Eye (tissue), 1 donor: ENCODE measurements at regions not wholly inside any gene's neighbourhood (a gene's known extent, or its start where the extent isn't known, plus 50 kb on each side); places are given as distances from the start of the nearest gene placed in this dataset.

ENCODE experiments used
- DNase-seq: peaks from one replicate; pipeline ENCODE4 v3.0.0-alpha.2; 2015

DNA sequence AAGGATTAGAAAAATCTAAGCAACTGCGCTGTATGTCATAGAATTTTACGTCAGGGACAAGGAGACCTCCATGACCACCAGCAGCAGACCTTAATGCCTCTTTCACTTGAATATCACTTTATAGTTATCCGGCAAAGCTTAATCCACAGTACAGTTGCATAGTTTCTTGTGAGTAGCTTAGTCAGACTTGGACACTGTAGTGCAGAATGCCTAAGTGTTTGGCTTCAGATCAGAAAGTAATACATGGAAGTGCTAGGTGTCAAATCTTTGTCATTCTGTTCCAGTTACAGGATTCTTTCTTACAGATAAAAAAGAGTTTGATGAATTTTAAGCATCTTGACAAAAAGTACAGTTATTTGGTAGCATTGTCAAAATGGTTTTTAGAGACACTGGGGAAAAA lies 239.9 kb upstream of the PAPPA start:
- DNase-seq = peak; percentile 3

DNA sequence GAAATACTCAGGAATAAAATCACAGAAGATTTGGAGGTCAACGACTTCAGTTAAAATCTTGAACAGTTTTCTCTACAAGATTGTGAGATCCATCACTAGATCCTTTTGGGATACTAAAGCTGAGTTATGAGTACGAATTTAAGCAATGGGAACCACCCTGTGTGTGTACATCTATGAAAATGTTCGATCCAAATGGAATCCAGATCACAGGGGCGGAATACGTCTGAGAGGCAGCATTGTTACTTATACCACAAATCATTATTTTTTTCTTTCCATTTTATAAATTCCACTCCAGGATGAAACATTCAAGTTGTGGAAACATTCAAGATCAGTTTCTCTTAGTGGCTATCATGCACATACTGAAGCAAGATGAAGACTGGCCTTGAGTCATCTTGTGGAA lies 239.3 kb upstream of the PAPPA start:
- no peak for DNase-seq

DNA sequence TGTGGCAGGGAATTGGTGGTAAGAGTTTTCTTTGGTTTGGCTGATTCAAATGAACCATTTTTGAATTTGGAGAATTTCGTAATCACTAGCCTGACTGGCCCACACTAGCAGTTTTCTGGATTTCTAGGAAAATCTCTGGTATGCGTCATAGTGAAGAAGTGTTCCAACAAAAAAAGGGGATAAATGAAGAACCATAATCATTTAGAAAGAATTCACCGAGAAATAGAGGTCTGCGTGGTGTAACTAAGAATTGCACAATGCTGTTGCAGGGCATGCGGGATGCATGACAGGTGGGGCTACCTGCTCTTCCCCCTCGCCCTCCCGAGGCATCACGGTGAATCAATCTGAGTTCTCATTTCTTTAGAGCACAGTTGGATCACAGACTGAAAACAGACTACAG lies 232.3 kb upstream of the PAPPA start:
- DNase-seq = no peak

DNA sequence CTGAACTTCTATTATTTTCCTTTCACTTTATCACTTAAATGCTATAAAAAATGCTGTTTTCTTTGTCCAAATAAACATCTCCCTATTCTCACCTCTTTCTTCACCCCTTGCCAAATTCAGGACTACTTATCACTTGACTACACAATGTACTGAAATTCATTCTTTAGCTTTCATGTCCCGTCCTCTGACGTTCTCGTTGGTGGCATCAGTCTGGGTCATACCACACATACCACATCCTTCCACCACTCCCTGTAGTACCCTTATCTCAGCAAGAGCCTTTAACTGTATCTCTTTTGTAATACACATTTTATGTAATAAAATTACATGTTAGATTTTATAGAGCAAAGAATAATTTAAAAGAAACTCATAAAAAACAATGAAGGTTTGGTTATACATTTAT lies 231.1 kb upstream of the PAPPA start:
- no peak for DNase-seq

DNA sequence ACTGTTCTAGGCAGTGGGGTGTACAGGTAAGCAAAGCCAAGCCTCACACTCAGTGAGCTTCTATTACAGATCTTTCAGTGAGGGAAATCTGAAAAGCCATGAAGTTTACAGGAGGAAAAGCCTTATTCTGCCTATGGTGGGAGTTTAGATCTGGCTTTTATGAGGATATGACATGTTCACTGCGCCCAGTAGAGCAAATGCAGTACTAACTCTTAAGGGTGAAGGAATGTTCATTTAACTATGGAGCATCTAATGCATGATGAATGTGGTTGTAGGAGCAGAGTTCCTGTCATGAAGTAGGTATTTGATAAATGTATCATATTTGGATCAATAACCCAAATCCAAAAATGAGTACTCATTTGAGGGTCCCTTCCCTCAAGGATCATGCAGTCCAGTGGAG lies 230.2 kb upstream of the PAPPA start:
- no peak for DNase-seq

DNA sequence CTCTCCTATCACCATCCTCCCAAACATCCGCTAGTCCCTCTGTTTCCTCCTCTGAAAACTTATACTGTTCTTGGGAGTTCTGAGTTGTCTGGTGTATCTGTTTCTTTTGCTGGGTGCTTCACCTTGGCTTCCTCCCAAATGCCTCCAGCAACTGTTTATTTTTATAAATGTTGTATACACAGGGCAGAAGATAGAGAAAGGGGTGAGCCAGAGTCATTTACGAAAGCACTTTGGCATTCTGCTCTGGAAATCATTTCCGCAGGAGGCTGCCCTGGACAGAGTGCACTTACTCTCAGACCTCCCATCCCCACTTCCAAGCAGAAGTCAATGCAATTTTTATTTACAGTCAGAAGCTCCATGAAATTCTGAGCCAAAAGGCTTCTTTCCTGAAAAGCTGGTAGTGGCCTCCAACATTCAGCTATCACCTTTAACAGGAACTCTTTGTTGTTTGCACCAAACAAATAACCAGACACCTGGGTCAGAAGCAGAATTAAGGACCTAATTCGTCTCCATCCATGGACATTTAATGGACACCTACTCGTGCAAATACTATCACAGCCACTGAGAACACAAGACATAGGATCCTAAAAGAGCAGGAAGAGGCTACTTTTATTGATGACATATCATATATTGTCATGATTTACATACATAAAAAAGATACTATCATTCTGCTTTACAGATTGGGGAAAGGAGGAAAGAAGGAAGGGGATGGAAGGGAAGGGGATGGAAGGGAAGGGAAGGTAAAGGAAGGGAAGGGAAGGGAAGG lies 229.5 kb upstream of the PAPPA start:
- peak; percentile 6 for DNase-seq

DNA sequence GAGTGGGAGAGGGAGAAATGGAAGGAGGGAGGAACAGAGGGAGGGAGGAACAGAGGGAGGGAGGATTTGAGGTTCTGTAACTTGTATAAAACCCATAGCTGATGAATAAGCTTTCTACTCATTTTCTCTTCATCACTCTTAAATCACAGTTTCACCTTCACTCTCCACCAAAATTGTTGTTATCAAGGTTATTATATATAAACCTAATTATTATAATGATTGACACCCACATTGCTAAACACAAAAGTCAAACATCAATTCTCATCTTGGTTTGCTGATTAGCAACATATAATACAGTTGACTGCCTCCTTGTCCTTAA lies 229.0 kb upstream of the PAPPA start:
- no peak for DNase-seq

DNA sequence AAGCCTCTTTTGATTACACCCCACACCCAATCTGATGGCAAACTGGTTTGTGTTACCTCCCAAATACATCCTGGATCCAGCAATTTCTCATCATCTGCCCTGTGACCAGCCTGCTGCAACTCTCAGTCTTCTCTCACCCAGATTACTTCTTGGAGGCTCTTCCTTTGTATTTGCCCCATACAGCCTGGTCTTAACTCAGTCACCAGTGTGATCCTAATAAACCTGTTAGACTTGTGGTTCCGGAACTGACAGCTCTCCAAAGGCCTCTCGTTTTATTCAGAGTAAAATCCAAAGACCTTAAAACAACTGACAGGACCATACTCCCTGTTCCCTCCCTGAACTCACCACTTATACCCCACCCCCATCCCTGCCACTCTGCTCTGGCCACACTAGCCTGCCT lies 228.2 kb upstream of the PAPPA start:
- DNase-seq = no peak

DNA sequence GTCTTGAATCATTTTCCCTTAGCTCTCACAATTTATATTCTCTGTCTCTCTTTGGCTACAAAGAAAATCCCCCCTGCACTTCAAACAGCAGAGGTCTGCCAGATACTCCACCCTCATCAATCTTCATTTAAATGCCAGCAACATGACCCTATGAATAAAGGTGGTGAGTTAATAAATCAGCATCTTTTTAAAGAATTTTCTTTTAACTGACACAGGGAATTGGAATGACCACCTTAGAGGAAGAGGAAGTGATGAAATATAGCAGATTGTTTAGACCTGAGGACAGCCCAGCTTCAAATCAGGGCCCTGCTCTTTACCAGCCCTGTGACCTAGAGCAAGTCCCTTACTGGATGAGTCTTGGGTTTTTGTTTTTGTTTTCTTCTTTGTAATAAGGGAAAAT lies 223.1 kb upstream of the PAPPA start:
- no peak for DNase-seq

DNA sequence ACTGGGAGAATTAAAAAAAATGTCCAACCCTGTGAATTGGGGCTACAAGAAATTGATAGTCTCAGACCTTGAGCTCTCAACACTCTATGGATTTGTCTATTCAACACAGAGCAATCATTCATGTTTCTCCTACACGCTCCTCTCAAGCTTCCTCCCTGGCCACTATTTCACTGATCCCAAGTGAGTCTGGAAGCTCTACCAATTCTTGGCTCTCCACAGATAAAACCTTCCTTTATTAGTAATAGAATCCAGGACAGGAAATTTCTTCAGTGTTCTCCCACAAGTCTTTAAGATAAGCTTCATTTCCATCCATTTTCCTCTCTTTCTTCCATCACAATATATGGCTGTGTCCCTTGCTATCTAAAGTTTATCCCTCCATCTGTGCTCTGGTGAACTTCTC lies 215.1 kb upstream of the PAPPA start:
- no peak for DNase-seq

DNA sequence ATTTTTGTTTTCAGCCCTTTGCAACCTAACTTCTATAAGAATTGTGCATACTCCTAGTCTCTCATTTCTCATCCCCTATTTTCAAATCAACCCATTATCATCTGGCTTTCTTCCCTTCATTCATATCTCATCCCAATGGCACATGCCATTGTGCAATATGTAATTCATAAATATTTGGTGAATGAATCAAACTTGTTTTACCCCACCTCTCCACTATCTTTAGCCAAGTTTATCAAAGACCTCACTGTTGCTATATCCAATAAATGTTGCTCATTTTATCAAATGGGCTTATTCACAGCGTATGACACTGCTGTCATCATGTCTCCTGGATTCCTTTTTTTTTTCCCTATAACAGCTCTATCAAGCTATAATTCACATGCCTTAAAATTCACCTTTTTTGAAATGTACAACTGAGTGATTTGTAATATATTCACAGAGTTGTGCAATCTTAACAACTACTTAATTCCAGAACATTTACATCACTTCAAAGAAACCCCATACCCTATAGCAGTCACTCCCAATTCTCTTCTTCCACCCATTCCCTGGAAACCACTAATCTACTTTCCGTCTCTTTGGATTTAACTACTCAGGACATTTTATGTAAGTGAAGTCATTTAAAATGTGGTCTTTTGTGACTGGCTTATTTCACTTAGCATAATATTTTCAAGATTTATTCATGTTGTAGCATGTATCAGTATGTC lies 214.4 kb upstream of the PAPPA start:
- DNase-seq = no peak

DNA sequence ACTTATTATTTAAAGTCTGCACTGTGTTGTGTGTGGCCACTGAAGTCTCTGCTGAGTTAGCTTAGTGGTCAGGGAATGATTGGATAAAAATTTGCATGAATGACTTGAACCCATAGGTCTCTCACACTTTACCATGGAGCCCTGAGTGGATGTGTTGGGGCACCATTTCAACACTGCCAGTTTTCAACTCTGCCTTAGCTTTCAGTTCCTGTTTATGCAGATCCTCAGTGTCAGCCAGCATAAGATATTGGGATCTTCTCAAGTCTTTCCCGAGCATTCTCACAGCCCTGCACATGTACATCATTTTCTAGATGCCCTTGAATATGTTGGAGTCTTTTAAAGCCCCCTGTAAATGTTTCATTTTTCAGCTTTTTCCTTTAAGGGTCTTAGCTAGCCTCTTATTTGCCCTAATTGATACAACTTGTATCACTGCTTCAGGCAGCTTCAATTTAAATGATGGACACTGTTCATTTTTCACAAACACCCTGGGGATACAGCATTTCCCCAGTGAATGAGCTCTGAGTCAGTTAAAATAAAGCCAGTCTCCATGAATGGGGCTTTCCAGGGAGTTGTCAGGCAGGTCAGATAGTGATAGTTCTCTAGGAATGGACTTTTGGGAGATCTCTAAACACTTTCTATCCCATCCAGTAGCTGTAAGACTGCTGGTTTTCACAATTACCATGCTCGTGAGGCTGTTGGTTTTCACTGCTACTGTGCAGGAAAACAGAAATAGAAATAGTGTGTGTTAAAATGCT lies 211.9 kb upstream of the PAPPA start:
- DNase-seq = peak; percentile 18

DNA sequence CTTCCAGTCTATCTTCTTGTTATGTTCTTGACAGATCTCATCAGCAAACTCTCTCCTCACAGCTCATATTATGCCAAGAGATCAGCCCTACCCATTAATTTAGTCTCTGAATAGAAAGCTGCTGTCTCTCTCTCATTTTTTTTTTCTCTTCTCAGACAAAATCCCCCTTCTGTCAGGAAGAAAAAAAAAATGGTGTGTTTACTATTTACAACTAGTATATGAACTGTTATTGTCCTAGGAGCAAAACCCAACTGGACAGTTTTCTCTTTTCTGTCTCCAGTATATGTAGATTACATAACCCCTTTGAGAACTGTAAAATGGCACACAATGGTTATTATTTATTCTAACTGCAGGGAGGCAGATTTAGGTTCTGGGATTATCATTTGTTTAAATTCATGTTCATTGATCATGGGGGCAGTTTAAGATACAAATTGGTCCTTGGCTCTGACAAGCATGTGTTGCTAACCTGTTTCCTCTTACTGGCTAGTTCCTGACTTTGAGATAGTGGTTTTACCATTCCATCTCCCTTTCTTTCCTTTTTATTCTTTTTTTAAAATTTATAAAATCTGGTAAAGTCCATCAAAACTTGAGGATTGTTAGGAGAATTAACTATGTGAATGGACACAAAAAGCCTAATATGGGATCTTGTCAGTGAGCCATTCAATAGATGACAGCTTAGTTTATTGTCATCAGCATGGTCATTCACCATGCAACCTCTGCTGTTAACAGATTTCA lies 210.0 kb upstream of the PAPPA start:
- DNase-seq = no peak

DNA sequence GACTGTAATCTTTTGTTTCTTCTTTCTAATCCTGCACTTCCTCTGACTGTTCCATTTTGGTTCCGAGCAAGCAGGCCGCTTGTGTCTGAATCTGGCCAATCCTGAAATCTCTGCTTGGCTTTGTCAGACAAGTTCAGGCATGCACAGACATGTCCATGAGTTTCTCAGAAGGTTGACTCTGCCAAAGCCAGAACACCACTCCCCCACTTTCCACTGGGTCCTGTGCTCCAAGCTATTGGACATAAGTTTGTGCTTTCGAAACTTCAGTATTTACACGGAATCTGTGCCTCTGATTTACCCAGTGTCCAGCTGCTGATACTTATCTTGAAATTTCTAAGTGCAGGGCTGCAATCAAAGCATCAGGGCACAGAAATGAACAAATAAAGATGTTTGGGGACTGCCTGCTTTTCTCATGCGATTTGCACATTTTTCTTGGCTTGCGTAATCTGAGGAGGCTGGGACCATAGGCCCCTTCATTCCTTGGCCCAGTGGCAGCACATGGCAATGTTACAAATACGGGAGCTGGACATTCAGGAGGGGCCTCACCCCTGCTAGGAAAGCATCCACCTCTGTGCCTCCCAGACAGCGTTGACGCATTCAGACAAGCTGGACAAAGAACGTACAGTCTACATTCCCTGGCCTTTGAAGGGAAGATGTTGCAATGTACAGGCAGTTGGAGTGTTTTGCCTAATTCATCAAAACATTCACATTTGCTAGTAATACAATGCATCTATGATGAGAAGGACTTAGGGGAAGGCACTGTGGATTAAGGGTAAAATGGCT lies 209.2 kb upstream of the PAPPA start:
- DNase-seq = peak; percentile 64

DNA sequence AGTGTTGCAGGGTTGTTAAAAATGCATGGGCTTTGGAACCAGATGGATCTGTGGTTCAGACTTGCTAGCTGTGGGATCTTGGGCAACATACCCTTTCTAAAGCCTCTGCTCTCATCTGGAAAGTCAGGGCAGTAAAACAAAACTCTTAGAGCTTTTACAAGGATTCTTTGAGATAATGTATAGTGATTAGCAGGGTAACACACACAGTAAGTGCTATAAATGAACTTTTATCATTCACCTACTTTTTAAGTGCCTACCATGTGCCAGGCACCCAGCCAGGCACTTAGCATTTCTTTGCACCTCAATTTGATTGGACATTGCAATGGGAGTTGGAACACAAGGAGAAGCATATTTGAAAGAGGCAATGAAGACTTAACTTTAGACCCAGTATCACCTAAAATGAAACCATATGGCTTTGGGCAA lies 208.6 kb upstream of the PAPPA start:
- DNase-seq = no peak

DNA sequence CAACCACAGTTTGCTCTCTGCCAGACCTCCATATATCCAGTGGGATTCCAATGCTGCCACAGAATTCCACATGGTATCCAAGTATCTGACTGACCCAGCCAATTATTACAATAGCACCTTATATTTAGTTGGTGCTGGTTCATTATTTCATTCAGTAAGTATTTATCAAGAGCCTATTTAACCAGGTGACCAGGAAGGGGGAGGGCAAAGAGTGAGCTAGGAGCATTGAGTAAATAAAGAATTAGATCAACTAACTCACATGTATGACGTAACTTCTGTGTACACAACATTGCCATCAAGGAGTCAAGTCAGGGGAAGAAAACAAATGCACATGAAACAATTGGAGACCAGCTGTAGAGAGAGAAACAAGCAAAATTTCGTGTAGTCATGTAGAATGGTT lies 207.1 kb upstream of the PAPPA start:
- no peak for DNase-seq

DNA sequence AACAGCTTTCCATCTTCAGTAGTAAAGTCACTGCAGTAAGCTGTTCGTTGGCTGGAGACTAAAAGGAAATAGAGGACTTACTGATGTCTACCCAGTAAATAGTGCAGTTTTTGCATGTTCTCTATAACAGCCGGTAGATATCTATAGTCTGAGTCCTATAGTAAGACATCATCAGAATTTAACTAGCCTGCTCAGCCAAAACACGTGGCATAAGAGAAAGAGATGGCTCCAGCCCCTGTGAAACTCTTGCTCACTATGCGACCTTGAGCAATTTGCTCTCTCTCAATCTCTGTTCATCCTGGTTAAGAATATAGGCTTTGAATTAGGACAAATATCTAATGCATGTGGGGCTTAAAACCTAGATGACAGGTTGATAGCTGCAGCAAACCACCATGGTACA lies 201.6 kb upstream of the PAPPA start:
- DNase-seq = no peak

DNA sequence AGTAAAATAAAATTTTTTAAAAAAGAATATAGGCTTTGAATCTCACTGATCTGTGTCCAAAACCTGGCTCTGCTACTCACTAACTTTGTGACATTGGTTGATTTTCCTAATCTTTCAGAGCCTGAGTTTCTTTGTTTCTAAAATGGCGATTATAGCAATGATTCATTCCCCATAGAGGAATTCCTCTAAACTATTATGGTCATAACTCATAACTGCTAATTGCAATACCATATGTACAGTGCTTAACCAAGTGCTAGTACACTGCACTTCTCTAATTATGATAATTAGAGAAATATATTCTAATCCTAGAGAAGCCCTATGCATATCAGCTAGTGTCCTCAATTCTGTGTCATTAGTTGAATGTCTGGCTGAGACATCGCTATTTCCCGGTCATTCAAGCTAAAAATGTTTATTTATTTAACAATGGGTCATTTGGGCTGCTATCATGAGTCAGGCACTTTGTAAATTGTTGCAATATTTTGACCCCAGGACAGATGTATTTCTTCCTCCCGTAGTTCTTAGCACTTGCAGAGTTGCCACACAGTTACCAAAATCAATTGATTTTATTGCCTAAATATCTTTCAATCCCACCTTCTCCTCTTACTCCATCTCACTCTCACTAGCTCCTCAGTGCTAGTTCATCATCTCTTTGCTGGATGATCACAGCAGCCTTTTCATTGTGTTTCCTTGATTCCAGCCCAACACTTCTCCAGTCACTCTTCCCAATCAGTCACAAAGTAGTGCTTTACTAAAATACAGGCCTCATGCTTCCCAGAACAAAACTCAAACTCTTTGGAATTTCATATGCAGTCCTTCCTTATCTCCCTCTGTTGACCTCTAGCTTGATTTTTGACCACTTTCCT lies 200.9 kb upstream of the PAPPA start:
- no peak for DNase-seq

DNA sequence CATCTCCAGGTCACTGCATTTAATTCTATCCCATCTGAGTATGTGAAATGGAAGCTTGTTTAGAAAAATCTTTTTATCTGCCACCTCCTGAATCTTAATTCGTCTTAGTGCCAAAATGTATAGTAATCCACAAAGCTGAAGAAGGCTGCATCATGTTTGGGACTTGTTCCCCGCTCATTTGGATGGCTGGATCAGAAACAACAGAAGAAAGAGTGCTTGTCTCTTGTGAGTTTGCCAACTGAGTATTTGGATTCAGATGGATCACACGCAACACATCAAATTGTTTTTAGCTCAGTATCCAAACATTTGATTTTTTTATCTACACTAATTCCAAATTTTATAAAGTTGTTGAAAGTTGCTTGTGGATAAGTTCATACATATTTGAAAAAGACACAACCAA lies 197.2 kb upstream of the PAPPA start:
- DNase-seq = no peak

DNA sequence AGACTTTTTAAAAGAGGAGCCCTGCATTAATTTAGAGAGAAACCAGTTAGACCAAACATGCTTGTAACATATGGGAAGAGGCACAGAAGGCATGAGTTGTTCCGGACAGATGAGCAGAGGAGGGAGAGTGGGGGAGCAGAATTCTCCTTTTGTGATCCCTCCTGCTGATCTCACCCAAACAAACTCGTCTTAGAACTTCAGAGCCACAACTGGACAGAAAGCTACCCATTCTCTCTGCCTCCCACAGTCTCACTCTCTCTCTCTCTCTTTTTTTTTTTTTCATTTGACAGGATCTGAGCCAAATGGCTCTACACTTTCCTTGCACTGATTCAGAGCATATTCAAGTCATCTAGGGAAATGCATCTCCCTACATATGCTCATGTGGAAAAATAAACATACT lies 196.0 kb upstream of the PAPPA start:
- DNase-seq = no peak

DNA sequence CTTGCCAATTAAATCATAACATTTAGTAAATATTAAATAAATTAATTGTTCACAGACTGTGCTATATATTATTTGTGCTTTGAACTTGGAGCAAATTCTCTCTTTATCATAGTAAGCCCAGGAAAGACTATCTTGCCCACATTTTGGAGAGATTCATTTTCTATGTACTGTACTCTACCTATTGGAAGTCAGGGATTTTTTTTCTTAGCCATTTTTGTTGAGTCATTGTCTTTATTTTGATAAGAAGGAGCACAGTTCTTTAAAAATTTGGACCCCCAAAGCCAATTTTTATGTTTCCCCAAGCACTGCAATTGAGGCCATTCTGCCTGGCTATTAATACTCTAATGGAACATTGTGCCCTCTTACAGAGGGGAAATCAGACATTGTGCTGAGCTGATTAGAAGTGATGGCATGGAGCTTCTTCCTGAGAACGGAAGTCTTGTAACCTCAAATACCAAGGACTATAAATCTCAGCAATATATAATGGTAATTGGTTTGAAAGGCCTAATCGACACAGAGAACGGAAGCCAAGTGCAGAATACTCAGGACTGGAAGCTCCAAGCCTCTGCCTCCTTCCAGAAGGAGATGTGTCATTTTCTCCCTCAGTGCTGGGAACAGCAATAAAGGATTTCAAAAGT lies 188.8 kb upstream of the PAPPA start:
- peak; percentile 51 for DNase-seq
